ENCODE measurements at regions not wholly inside any gene's neighbourhood (a gene's known extent, or its start where the extent isn't known, plus 50 kb on each side); places are given as distances from the start of the nearest gene placed in this dataset.

DNA sequence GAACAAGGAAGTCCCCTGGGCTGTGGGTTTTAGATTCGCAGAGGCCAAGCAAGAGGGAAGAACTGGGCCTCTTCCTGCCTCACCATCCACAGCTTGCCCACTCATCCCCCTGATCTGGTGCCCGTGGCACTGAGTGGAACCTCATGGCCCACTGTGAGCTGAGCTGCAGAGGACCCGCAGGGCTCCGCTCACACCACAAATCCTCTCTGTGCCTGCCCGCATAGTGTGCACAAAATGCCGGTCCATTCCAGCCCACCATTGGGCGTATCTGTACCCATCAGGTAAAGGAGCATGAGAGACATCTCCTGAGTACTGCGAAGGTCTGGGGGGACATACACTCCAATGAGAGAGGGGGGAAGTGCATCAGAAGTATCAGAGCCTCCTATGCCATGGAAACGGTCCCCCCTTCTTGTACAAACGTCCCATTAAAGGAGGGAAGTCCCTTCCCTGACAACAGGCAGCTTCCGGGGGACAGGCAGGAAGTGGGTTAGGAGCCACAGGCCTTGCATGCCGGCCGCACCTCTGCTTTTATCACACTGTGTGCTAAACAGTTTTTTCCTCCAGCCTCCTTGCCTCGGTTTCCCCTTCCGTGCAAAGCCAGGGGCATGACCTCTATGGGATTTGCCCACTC is 309.4 kb upstream of the DIO3 start:
- Histone ChIP-seq H3K36me3 (ENCODE audit: insufficient read depth, low read length) (no peaks in the 10 kb centered on the region), H3K4me1 (ENCODE audit: insufficient read depth, low read length, poor library complexity, severe bottlenecking) (no peaks in the 10 kb centered on the region), H3K27ac (ENCODE audit: low read depth, low read length, poor library complexity, severe bottlenecking) (no peak overlapping the region), H3K4me3 (ENCODE audit: low read depth, low read length, poor library complexity, severe bottlenecking) (no peak overlapping the region), H4K20me1 (ENCODE audit: insufficient read depth, low read length) (no peaks in the 10 kb centered on the region), H3K9me3 (ENCODE audit: low read length) (no peaks in the 10 kb centered on the region), H3K4me2 (ENCODE audit: low read length) (no peak overlapping the region), H3K79me2 (ENCODE audit: insufficient read depth, low read depth, low read length) (no peaks in the 10 kb centered on the region), H2AFZ (ENCODE audit: low read length) (no peak overlapping the region), H3K9me2 (ENCODE audit: insufficient read depth, low read length) (no peaks in the 10 kb centered on the region)
- intact Hi-C loops (cut with micrococcal nuclease; ENCODE audit: unreplicated experiment) = no loop called here
- TF ChIP-seq, protein P1, sequence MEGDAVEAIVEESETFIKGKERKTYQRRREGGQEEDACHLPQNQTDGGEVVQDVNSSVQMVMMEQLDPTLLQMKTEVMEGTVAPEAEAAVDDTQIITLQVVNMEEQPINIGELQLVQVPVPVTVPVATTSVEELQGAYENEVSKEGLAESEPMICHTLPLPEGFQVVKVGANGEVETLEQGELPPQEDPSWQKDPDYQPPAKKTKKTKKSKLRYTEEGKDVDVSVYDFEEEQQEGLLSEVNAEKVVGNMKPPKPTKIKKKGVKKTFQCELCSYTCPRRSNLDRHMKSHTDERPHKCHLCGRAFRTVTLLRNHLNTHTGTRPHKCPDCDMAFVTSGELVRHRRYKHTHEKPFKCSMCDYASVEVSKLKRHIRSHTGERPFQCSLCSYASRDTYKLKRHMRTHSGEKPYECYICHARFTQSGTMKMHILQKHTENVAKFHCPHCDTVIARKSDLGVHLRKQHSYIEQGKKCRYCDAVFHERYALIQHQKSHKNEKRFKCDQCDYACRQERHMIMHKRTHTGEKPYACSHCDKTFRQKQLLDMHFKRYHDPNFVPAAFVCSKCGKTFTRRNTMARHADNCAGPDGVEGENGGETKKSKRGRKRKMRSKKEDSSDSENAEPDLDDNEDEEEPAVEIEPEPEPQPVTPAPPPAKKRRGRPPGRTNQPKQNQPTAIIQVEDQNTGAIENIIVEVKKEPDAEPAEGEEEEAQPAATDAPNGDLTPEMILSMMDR (conservative IDR thresholded peaks at IDR 0.05; ENCODE audit: low read length) = no peak
- TF ChIP-seq EZH2phosphoT487 (IDR thresholded peaks at IDR 0.05; ENCODE audit: borderline replicate concordance, low read depth, low read length) = no peak
- ChIA-PET CTCF (ENCODE audit: unreplicated experiment) (no interaction called here), POLR2A (interaction anchor here (1.1 kb wide), 1 partner anchor 42 kb away, joined by 3 read pairs; no protein-coding TSS in a partner anchor)
- DNase-seq (ENCODE audit: low spot score) = no peak
- BruUV-seq (replicated peaks) = no TSS peak

DNA sequence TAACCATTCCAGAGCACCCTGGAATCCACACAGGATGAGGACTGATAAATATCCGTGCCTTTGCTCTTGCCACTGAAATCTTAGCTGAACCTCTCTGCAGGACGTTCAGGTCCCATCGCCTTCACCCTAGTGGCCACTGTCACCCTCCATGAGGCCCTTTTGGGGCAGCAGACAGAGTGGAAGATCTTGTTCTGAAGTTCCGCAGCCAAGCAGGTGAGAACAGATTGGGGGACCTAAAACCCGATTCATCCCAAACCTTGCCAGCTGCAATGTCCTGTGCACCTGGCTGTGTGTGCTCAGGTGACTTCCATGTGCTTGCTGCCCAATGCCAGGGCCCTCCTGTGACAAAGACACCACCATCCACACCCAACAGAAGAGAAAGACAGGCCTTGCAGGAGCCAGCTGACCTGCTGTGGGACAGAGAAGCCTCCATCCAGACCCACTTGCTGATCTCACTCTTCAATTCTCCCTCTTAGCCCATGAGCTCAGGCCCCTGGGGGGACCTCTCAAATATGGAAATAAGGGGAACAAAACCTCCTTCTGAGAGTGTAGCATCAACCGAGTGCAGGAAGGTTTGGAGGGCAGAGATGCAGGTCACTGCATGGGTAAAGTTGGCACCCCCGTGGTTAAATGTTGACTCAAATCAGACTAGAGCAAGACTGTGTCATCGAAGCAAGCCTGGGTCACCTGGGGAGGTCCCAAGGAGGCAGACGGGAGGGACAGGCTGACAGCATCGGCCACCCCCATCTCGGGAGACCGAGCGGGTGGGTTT is 308.7 kb upstream of the DIO3 start:
- ChIA-PET CTCF (ENCODE audit: unreplicated experiment) (no interaction called here), POLR2A (interaction anchor here (0.6 to 1.1 kb wide), 2 partner anchors 41 to 46 kb away, joined by 3 to 7 read pairs; no protein-coding TSS in a partner anchor)
- Histone ChIP-seq H3K4me3 (ENCODE audit: low read depth, low read length, poor library complexity, severe bottlenecking) (no peak overlapping the region), H4K20me1 (ENCODE audit: insufficient read depth, low read length) (no peaks in the 10 kb centered on the region), H3K79me2 (ENCODE audit: insufficient read depth, low read depth, low read length) (no peaks in the 10 kb centered on the region), H3K27ac (ENCODE audit: low read depth, low read length, poor library complexity, severe bottlenecking) (no peak overlapping the region), H2AFZ (ENCODE audit: low read length) (no peak overlapping the region), H3K9me2 (ENCODE audit: insufficient read depth, low read length) (no peaks in the 10 kb centered on the region), H3K36me3 (ENCODE audit: insufficient read depth, low read length) (no peaks in the 10 kb centered on the region), H3K4me2 (ENCODE audit: low read length) (no peak overlapping the region), H3K4me1 (ENCODE audit: insufficient read depth, low read length, poor library complexity, severe bottlenecking) (no peaks in the 10 kb centered on the region), H3K9me3 (ENCODE audit: low read length) (no peaks in the 10 kb centered on the region)
- no peak for DNase-seq (ENCODE audit: low spot score)
- no TSS peak for BruUV-seq (replicated peaks)
- intact Hi-C loops (cut with micrococcal nuclease; ENCODE audit: unreplicated experiment) = no loop called here
- TF ChIP-seq EZH2phosphoT487 (IDR thresholded peaks at IDR 0.05; ENCODE audit: borderline replicate concordance, low read depth, low read length) = no peak
- TF ChIP-seq, protein P1 (conservative IDR thresholded peaks at IDR 0.05; ENCODE audit: low read length) = no peak

DNA sequence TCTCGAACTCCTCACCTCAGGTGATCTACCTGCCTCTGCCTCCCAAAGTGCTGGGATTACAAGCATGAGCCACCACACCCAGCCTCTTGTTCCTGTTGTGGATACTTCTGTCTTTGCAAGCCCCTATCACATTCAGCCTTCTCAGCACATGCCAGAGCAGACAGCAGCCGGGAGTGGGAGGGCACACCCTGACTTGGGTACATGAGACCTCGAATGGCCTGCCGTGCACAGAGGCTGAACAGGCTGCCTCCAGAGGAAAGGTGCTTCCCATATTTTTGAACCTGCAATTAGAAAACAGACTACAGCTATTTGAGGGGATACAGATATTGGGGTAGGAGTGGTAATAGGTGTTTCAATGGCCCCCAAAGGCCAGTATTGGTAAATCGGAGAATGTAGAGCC is 307.3 kb upstream of the DIO3 start:
- intact Hi-C loops (cut with micrococcal nuclease; ENCODE audit: unreplicated experiment) = no loop called here
- no peaks in the 10 kb centered on the region for H3K79me2 ChIP-seq (ENCODE audit: insufficient read depth, low read depth, low read length)
- H3K27ac ChIP-seq (ENCODE audit: low read depth, low read length, poor library complexity, severe bottlenecking) = no peak overlapping the region
- H2AFZ ChIP-seq (ENCODE audit: low read length) = no peak overlapping the region
- POLR2A ChIA-PET = no interaction called here
- no peaks in the 10 kb centered on the region for H3K9me3 ChIP-seq (ENCODE audit: low read length)
- no peaks in the 10 kb centered on the region for H3K36me3 ChIP-seq (ENCODE audit: insufficient read depth, low read length)
- H3K4me3 ChIP-seq (ENCODE audit: low read depth, low read length, poor library complexity, severe bottlenecking) = no peak overlapping the region
- no peaks in the 10 kb centered on the region for H3K9me2 ChIP-seq (ENCODE audit: insufficient read depth, low read length)
- no TSS peak for BruUV-seq (replicated peaks)
- CTCF ChIA-PET (ENCODE audit: unreplicated experiment) = no interaction called here
- H3K4me2 ChIP-seq (ENCODE audit: low read length) = no peak overlapping the region
- no peak for DNase-seq (ENCODE audit: low spot score)
- no peaks in the 10 kb centered on the region for H4K20me1 ChIP-seq (ENCODE audit: insufficient read depth, low read length)
- H3K4me1 ChIP-seq (ENCODE audit: insufficient read depth, low read length, poor library complexity, severe bottlenecking) = no peaks in the 10 kb centered on the region
- TF ChIP-seq, protein P1 (conservative IDR thresholded peaks at IDR 0.05; ENCODE audit: low read length) = no peak
- TF ChIP-seq EZH2phosphoT487 (IDR thresholded peaks at IDR 0.05; ENCODE audit: borderline replicate concordance, low read depth, low read length) = no peak

Measured in OCI-LY7 (cell line).